ENCODE measurements at regions not wholly inside any gene's neighbourhood (a gene's known extent, or its start where the extent isn't known, plus 50 kb on each side); places are given as distances from the start of the nearest gene placed in this dataset.

DNA sequence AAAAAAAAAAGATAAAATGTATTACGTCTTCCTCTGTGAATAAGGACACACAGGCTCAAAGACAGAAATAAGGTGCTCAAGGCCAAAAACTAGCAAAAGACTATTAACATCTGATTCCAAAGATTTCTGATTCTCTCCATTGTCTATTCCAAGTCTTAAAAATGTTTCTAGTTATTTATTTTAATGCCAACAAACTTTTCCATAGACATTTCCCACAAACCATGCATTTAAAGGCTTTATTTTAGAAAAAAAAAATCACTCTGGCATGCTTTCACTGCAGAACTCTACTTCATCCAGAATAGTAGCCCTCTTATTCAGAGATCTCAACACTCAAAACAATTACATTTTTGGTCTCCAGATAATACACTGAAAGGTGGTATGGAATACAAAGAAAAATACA, 545.0 kb upstream of the TENM3 start:
- TF ChIP-seq, protein P1, sequence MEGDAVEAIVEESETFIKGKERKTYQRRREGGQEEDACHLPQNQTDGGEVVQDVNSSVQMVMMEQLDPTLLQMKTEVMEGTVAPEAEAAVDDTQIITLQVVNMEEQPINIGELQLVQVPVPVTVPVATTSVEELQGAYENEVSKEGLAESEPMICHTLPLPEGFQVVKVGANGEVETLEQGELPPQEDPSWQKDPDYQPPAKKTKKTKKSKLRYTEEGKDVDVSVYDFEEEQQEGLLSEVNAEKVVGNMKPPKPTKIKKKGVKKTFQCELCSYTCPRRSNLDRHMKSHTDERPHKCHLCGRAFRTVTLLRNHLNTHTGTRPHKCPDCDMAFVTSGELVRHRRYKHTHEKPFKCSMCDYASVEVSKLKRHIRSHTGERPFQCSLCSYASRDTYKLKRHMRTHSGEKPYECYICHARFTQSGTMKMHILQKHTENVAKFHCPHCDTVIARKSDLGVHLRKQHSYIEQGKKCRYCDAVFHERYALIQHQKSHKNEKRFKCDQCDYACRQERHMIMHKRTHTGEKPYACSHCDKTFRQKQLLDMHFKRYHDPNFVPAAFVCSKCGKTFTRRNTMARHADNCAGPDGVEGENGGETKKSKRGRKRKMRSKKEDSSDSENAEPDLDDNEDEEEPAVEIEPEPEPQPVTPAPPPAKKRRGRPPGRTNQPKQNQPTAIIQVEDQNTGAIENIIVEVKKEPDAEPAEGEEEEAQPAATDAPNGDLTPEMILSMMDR (IDR thresholded peaks at IDR 0.05 in 4 of 5, conservative IDR thresholded peaks at IDR 0.05 in 1 of 5): no peak
- no peak for TF ChIP-seq POLR2A (IDR thresholded peaks at IDR 0.05)

All from gastrocnemius medialis (tissue), 4 donors.